ENCODE measurements at regions not wholly inside any gene's neighbourhood (a gene's known extent, or its start where the extent isn't known, plus 50 kb on each side); places are given as distances from the start of the nearest gene placed in this dataset.

- H3K27ac ChIP-seq, result no peak overlapping the region
- no peak overlapping the region for H3K4me3 ChIP-seq
- no peaks in the 10 kb centered on the region for H3K27me3 ChIP-seq
- no peaks in the 10 kb centered on the region for H3K36me3 ChIP-seq
- TF ChIP-seq, protein P1, sequence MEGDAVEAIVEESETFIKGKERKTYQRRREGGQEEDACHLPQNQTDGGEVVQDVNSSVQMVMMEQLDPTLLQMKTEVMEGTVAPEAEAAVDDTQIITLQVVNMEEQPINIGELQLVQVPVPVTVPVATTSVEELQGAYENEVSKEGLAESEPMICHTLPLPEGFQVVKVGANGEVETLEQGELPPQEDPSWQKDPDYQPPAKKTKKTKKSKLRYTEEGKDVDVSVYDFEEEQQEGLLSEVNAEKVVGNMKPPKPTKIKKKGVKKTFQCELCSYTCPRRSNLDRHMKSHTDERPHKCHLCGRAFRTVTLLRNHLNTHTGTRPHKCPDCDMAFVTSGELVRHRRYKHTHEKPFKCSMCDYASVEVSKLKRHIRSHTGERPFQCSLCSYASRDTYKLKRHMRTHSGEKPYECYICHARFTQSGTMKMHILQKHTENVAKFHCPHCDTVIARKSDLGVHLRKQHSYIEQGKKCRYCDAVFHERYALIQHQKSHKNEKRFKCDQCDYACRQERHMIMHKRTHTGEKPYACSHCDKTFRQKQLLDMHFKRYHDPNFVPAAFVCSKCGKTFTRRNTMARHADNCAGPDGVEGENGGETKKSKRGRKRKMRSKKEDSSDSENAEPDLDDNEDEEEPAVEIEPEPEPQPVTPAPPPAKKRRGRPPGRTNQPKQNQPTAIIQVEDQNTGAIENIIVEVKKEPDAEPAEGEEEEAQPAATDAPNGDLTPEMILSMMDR (IDR thresholded peaks at IDR 0.05), result no peak
- no peaks in the 10 kb centered on the region for H3K4me1 ChIP-seq
- no peaks in the 10 kb centered on the region for H3K9me3 ChIP-seq
- DNase-seq (ENCODE audit: low spot score), result no peak
These were observed 72.5 kb downstream of the DDIT4L start for GRCh38 chr4:100117750-100118149.

DNA sequence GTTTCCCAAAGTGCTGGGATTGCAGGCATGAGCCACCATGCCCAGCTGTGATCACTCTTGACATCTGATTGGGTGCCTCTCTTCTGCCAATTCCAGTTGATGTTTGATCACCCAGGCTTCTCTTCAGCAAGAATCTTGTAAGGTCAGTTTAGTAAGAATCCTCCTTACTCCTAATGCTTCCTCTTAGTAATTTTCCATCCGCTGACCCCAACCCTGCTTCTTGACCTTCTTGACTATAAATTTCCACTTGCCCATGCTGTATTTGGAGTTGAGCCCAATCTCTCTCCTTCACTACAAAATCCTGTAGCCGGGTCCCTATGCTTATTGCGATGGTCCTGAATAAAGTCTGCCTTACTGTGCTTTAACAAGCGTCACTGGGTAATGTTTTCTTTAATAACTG is 75.4 kb downstream of the DDIT4L start:
- DNase-seq (ENCODE audit: low spot score), result no peak
- no peaks in the 10 kb centered on the region for H3K36me3 ChIP-seq
- H3K9me3 ChIP-seq, result no peaks in the 10 kb centered on the region
- no peaks in the 10 kb centered on the region for H3K4me1 ChIP-seq
- TF ChIP-seq, protein P1 (IDR thresholded peaks at IDR 0.05), result no peak
- no peak overlapping the region for H3K27ac ChIP-seq
- no peaks in the 10 kb centered on the region for H3K27me3 ChIP-seq
- no peak overlapping the region for H3K4me3 ChIP-seq

DNA sequence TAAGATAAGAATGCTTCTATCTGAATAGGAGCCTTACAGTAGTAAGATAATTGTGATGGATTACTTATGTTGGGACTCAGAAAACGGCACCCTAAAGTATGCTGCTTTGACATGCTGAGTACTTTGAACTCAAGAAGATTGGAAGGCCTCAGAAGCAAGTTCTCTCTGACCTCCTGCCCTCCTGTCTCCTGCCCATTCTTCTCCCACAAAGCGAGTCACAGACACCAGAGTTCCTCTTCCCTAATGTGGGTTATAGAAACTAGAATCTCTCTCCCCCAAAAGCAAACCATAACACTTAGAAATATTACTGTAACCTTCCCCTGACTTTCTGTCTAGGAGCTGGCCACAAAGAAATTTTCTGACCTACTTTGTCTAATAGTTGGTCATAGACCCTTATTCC is 76.5 kb downstream of the DDIT4L start:
- no peaks in the 10 kb centered on the region for H3K36me3 ChIP-seq
- H3K27me3 ChIP-seq, result no peaks in the 10 kb centered on the region
- no peaks in the 10 kb centered on the region for H3K4me1 ChIP-seq
- TF ChIP-seq, protein P1 (IDR thresholded peaks at IDR 0.05), result no peak
- no peak overlapping the region for H3K4me3 ChIP-seq
- H3K27ac ChIP-seq, result no peak overlapping the region
- no peaks in the 10 kb centered on the region for H3K9me3 ChIP-seq
- no peak for DNase-seq (ENCODE audit: low spot score)

DNA sequence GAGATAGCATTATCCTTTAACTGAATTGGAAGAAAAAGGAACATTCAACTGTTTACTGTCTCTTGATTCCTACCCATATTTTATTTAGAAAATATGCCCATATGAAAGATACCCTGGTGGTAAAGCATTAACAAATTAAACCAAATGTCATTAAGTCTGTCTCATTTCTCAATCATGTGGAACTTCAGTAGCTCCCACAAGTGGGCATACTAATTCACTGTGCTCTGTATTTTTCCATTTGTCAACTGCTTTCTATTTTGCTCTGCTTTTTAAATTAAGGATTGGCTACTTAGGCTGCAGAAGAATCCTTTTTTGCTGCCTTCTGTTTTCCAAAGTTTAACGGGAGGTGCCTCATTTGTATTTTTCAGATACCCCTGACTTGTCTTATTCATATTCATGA is 77.2 kb downstream of the DDIT4L start:
- Histone ChIP-seq H3K4me3 (no peak overlapping the region), H3K36me3 (no peaks in the 10 kb centered on the region), H3K27me3 (no peaks in the 10 kb centered on the region), H3K27ac (no peak overlapping the region), H3K4me1 (no peaks in the 10 kb centered on the region), H3K9me3 (no peaks in the 10 kb centered on the region)
- no peak for DNase-seq (ENCODE audit: low spot score)
- TF ChIP-seq, protein P1 (IDR thresholded peaks at IDR 0.05), result no peak

GRCh38 chr4:100109921-100110320 is 80.3 kb downstream of the DDIT4L start:
- Histone ChIP-seq H3K36me3 (no peaks in the 10 kb centered on the region), H3K27ac (no peak overlapping the region), H3K4me1 (no peaks in the 10 kb centered on the region), H3K4me3 (no peak overlapping the region), H3K9me3 (no peaks in the 10 kb centered on the region), H3K27me3 (no peaks in the 10 kb centered on the region)
- no peak for DNase-seq (ENCODE audit: low spot score)
- TF ChIP-seq, protein P1 (IDR thresholded peaks at IDR 0.05), result no peak

DNA sequence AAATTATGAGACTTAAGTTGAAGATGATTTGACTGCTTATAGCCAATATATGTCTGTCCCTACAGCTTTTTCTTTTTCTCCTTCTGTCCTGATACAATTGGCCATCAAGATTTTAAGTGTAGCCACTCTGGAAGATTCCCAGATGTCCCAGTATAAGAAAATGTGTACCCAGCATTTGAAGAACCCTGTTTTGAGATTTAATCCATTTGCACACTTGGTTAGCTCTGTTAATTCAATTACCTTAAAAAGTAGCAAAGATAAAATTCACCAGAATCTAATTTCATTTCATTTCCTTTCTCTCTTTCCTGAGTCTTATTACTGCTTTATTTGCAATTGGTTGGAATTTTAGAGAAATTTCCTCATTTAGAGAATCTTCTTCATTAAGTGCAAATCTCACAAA is 81.4 kb downstream of the DDIT4L start:
- no peaks in the 10 kb centered on the region for H3K9me3 ChIP-seq
- TF ChIP-seq, protein P1 (IDR thresholded peaks at IDR 0.05), result no peak
- no peak overlapping the region for H3K4me3 ChIP-seq
- H3K36me3 ChIP-seq, result no peaks in the 10 kb centered on the region
- no peaks in the 10 kb centered on the region for H3K27me3 ChIP-seq
- H3K27ac ChIP-seq, result no peak overlapping the region
- no peak for DNase-seq (ENCODE audit: low spot score)
- no peaks in the 10 kb centered on the region for H3K4me1 ChIP-seq

Measured in right atrium auricular region (tissue), 2 donors.